ENCODE measurements at regions not wholly inside any gene's neighbourhood (a gene's known extent, or its start where the extent isn't known, plus 50 kb on each side); places are given as distances from the start of the nearest gene placed in this dataset.

DNA sequence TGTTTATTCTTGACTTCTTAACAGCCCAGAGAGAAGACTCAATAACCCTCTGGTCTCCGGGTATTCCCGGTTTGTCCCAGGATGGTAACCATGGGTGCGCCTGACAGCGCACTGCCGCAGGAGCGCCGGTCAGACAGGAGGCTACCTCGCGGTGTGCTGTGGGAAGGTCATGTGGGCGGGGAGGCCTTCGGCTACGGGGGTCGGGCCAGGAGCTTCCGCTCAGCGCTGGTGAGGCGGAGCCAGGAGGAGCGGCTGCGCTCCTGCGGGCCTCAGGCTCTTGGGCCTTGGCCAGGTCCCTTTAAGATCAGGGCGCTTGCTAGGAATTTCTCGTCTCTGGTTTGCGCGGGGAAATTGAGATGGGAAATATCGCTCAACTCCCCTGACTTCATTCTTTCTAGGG, 182.3 kb upstream of the NDN start:
- no peak for TF ChIP-seq CTCF (IDR thresholded peaks at IDR 0.05)
- no peak for TF ChIP-seq POLR2A (IDR thresholded peaks at IDR 0.05)

Data from right lobe of liver (tissue), 4 donors.